NB4 (cell line): ENCODE measurements at regions not wholly inside any gene's neighbourhood (a gene's known extent, or its start where the extent isn't known, plus 50 kb on each side); places are given as distances from the start of the nearest gene placed in this dataset.

Experiments used
- DNase-seq: peaks from one replicate; pipeline ENCODE4 v3.0.0; 2010; ENCODE audit warnings: low read depth
- H3K4me3 ChIP-seq: one replicate; pipeline ENCODE4 v1.5.1; 2011; ENCODE audit warnings: mild to moderate bottlenecking, low read depth, low read length, moderate library complexity
- MYC ChIP-seq: IDR thresholded peaks from 2 replicates; pipeline ENCODE4 v1.6.1; 2011; ENCODE audit warnings: low read depth, low read length
- POLR2A ChIP-seq: IDR thresholded peaks from 2 replicates; pipeline ENCODE4 v1.6.1; 2011; ENCODE audit warnings: mild to moderate bottlenecking; ENCODE audit not compliant: insufficient read length; ENCODE audit errors: extremely low read depth
- TF ChIP-seq, protein P1 (sequence below): IDR thresholded peaks from one replicate; pipeline ENCODE4 v1.5.1; 2012; ENCODE audit warnings: low read depth, low read length
- TF ChIP-seq, protein P2 (sequence below): IDR thresholded peaks from 2 replicates; pipeline ENCODE4 v1.6.1; 2011; ENCODE audit warnings: low read depth, low read length

GRCh38 chr2:129456691-129457090, 522.8 kb upstream of the RAB6C start:
- H3K4me3 ChIP-seq: no peak overlapping the region
- DNase-seq: no peak
- TF ChIP-seq, protein P1, sequence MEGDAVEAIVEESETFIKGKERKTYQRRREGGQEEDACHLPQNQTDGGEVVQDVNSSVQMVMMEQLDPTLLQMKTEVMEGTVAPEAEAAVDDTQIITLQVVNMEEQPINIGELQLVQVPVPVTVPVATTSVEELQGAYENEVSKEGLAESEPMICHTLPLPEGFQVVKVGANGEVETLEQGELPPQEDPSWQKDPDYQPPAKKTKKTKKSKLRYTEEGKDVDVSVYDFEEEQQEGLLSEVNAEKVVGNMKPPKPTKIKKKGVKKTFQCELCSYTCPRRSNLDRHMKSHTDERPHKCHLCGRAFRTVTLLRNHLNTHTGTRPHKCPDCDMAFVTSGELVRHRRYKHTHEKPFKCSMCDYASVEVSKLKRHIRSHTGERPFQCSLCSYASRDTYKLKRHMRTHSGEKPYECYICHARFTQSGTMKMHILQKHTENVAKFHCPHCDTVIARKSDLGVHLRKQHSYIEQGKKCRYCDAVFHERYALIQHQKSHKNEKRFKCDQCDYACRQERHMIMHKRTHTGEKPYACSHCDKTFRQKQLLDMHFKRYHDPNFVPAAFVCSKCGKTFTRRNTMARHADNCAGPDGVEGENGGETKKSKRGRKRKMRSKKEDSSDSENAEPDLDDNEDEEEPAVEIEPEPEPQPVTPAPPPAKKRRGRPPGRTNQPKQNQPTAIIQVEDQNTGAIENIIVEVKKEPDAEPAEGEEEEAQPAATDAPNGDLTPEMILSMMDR: no peak
- TF ChIP-seq POLR2A (no peak), MYC (no peak)
- TF ChIP-seq, protein P2, sequence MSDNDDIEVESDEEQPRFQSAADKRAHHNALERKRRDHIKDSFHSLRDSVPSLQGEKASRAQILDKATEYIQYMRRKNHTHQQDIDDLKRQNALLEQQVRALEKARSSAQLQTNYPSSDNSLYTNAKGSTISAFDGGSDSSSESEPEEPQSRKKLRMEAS: no peak

DNA sequence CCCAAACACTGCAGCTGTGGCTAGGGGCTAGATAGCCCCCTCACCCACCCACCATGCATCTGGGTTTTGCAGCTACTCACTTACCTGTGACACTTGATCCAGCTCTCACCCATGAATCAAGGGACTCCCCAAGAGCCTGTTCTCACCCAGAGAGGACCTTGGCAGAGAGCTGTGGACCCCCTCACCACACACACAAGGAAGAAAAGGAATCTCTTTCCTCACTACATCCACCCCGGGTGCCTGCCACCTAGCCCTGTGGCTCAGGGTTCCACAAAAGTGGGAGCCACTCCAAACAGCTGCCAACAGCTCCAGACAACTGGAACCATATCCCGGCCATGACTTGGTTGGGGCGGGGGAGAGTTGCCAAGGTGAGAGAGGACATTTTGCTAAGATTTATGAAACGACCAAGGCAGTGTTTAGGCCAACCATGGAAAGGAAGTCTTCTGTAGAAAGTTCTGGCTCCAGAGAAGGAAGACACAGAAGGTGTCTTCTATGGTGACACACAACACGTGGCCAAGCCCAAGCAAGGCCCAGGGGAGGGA, 522.1 kb upstream of the RAB6C start:
- no peak for DNase-seq

DNA sequence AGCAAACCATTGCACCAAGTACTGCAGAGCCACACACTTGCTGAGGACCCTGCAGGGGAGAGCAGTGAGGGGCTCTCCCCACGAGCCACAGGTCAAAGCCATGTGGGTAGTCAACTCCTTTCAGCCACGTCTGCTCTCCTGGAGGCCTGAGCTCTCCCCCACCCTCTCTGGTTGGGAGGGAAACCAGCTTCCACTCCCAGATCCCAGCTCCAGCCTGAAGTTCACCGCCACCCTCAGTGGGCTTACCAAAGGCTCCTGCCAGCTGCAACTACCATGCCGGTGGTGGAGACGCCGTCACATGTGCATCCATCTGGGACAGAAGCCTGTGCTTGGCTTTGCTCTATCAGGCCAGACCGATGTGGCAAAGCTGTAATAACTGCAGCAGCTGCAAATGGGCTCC, 521.5 kb upstream of the RAB6C start:
- TF ChIP-seq POLR2A (no peak), MYC (no peak)
- TF ChIP-seq, protein P2: no peak
- TF ChIP-seq, protein P1: no peak
- H3K4me3 ChIP-seq: no peak overlapping the region
- DNase-seq: no peak

More for the DNA sequence above, 522.1 kb upstream of the RAB6C start:
- H3K4me3 ChIP-seq: no peak overlapping the region
- TF ChIP-seq, protein P1: no peak
- no peak for TF ChIP-seq MYC
- TF ChIP-seq, protein P2: no peak

GRCh38 chr2:129458436-129458835, 521.0 kb upstream of the RAB6C start:
- TF ChIP-seq, protein P1: no peak
- TF ChIP-seq MYC: no peak
- TF ChIP-seq, protein P2: no peak
- DNase-seq: no peak
- H3K4me3 ChIP-seq: no peak overlapping the region

DNA sequence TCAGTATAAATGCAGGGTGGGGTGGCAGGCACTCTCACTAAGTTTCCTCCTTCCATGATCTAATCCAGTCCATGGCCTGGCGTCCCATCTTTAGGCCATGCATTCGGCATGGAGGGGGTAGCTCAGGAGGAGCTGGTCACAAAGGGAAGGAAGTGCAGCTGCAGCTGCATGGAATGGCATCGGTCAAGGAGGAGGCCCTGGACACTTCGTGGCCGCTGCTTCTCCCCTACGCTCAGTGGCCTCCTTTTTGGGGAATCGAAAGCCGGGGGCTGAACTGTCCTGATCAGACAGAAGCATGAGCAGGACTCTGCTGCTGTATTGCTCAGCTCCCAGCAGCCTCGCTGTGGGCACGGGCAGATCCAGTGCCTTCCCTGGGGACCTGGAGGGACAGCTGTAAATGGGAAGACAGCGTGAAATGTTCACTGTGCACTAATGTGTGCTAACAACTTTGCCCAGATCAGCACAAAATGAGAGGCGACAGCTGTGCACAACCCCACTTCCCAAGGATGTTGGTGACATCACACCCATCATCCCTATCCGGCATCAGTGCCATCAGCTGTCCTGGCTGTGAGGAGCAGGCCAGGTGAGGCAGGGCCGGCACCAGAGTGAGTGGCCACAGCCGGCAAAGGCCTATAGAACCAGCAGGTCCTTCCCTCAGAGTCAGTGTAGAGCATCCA, 520.1 kb upstream of the RAB6C start:
- TF ChIP-seq POLR2A (no peak), MYC (no peak)
- TF ChIP-seq, protein P2: no peak
- TF ChIP-seq, protein P1: no peak
- H3K4me3 ChIP-seq: no peak overlapping the region
- DNase-seq: no peak
